HL-60 (cell line): ENCODE measurements at regions not wholly inside any gene's neighbourhood (a gene's known extent, or its start where the extent isn't known, plus 50 kb on each side); places are given as distances from the start of the nearest gene placed in this dataset.

ENCODE experiments used
- DNase-seq, 2 experiments: peaks; one replicate each; pipeline ENCODE4 v3.0.0-alpha.2; 2010 to 2020; ENCODE audit warnings: low read depth in 1 of 2, low spot score in 1 of 2
- H3K27ac ChIP-seq: fragments of 250-450 bp; sonication (Bioruptor Pico); replicated peaks from 2 replicates; pipeline ENCODE4 v1.5.1; 2020; ENCODE audit warnings: mild to moderate bottlenecking, moderate library complexity
- H3K27me3 ChIP-seq: fragments of 250-450 bp; sonication (Bioruptor Pico); 2 replicates; pipeline ENCODE4 v1.5.1; 2021; ENCODE audit warnings: mild to moderate bottlenecking, moderate library complexity; ENCODE audit not compliant: insufficient read depth, poor library complexity, severe bottlenecking
- H3K4me3 ChIP-seq: replicated peaks from 2 replicates; pipeline ENCODE4 v1.5.1; 2011; ENCODE audit warnings: mild to moderate bottlenecking, control low read depth, low read length; ENCODE audit not compliant: insufficient read depth
- CTCF ChIP-seq: IDR thresholded peaks from one replicate; pipeline ENCODE4 v1.5.1; 2011; ENCODE audit warnings: low read length, control low read depth, inconsistent platforms; ENCODE audit not compliant: insufficient read depth
- GABPA ChIP-seq: IDR thresholded peaks from 2 replicates; pipeline ENCODE4 v1.6.1; 2012; ENCODE audit warnings: low read depth
- POLR2AphosphoS5 ChIP-seq: IDR thresholded peaks from 2 replicates; pipeline ENCODE4 v1.6.1; 2012; ENCODE audit warnings: low read depth
- SPI1 ChIP-seq: IDR thresholded peaks from 2 replicates; pipeline ENCODE4 v1.6.1; 2012; ENCODE audit warnings: low read depth, mild to moderate bottlenecking, borderline replicate concordance
- TF ChIP-seq, protein P1 (sequence below): IDR thresholded peaks from 2 replicates; pipeline ENCODE4 v1.6.1; 2012; ENCODE audit warnings: low read depth; ENCODE audit not compliant: insufficient replicate concordance

DNA sequence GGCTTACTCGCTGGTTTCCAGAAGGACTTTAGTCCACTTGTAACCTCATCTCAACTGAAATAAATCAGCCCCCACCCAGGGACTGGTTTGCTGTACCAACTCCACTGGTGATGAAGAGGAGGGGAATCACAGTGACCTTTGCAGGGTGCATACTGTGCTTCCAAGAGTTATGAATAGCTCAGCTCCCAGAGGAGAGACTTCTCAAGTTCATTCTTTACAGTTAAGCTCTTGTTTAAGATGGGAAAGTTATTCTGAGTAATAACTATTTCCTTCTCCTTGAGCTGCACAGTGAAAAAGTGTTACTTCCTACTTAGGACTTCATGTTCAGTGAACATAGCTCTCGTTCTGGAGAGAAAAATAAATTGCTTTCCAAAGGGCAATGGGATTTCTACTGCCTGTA lies 166.5 kb upstream of the ECI2 start:
- H3K4me3 ChIP-seq, result no peak overlapping the region
- no peak for DNase-seq
- no peak for TF ChIP-seq SPI1

DNA sequence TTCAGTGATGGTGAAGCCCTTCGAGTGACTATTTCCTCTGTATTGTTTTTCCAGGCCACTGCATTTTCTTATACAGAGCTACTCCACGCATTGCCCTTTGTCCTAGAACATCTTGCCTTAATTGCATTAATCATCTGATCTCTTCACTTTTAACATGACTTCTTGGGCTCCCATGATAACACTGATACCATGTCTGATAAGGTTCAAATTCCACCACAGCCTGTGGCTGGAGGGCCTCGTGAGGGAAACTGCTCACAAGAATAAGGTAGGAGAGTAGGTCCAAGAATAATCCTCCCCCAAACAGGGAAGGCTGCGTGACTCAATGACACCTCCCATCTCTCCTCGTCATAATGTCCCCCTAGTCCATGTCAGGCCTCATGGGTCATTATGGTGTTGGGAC lies 165.5 kb upstream of the ECI2 start:
- no peak for TF ChIP-seq POLR2AphosphoS5
- TF ChIP-seq SPI1, result no peak
- TF ChIP-seq GABPA, result no peak
- no peak for TF ChIP-seq CTCF
- TF ChIP-seq, protein P1, sequence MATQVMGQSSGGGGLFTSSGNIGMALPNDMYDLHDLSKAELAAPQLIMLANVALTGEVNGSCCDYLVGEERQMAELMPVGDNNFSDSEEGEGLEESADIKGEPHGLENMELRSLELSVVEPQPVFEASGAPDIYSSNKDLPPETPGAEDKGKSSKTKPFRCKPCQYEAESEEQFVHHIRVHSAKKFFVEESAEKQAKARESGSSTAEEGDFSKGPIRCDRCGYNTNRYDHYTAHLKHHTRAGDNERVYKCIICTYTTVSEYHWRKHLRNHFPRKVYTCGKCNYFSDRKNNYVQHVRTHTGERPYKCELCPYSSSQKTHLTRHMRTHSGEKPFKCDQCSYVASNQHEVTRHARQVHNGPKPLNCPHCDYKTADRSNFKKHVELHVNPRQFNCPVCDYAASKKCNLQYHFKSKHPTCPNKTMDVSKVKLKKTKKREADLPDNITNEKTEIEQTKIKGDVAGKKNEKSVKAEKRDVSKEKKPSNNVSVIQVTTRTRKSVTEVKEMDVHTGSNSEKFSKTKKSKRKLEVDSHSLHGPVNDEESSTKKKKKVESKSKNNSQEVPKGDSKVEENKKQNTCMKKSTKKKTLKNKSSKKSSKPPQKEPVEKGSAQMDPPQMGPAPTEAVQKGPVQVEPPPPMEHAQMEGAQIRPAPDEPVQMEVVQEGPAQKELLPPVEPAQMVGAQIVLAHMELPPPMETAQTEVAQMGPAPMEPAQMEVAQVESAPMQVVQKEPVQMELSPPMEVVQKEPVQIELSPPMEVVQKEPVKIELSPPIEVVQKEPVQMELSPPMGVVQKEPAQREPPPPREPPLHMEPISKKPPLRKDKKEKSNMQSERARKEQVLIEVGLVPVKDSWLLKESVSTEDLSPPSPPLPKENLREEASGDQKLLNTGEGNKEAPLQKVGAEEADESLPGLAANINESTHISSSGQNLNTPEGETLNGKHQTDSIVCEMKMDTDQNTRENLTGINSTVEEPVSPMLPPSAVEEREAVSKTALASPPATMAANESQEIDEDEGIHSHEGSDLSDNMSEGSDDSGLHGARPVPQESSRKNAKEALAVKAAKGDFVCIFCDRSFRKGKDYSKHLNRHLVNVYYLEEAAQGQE, result no peak
- no peak overlapping the region for H3K4me3 ChIP-seq
- H3K27ac ChIP-seq, result no peak overlapping the region
- no peaks in the 10 kb centered on the region for H3K27me3 ChIP-seq
- no peak for DNase-seq

More for the DNA sequence above, 166.5 kb upstream of the ECI2 start:
- Histone ChIP-seq H3K27ac (no peak overlapping the region), H3K27me3 (no peaks in the 10 kb centered on the region)

GRCh38 chr6:4299476-4299875 lies 164.1 kb upstream of the ECI2 start:
- H3K27ac ChIP-seq, result no peak overlapping the region
- no peaks in the 10 kb centered on the region for H3K27me3 ChIP-seq
- no peak for DNase-seq
- TF ChIP-seq SPI1, result no peak
- TF ChIP-seq CTCF, result no peak
- no peak for TF ChIP-seq POLR2AphosphoS5
- TF ChIP-seq, protein P1, result no peak
- TF ChIP-seq GABPA, result no peak
- no peak overlapping the region for H3K4me3 ChIP-seq

DNA sequence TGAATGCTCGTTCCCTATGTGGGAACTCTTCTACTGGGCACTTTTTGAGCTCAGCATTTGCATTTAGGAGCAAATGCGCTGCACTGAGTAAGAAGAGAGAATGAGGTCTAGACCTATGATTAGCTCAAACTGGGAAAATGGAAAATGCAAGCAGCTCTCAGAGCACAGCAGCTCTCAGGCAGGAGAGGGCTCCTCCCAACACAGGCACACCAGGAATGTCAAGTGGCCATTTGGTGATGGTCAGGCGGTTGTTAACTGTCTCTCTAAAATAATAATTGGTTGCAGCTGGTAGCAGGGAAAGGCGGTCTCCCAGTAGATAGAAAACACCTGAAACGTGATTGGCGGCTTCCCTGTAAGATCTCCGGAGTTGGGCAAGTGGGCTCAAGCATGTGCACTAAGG lies 162.0 kb upstream of the ECI2 start:
- Histone ChIP-seq H3K27me3 (no peaks in the 10 kb centered on the region), H3K4me3 (no peak overlapping the region), H3K27ac (no peak overlapping the region)
- DNase-seq, result no peak
- TF ChIP-seq POLR2AphosphoS5, result no peak
- TF ChIP-seq, protein P1, result no peak
- TF ChIP-seq GABPA, result no peak
- no peak for TF ChIP-seq SPI1
- TF ChIP-seq CTCF, result no peak
